SU-DHL-6 (cell line): ENCODE measurements at regions not wholly inside any gene's neighbourhood (a gene's known extent, or its start where the extent isn't known, plus 50 kb on each side); places are given as distances from the start of the nearest gene placed in this dataset.

Experiments
- CTCF ChIP-seq: fragments of 200-600 bp; sonication (generic); IDR thresholded peaks from one replicate; pipeline ENCODE4 v1.5.1; 2017; ENCODE audit warnings: antibody characterized with exemption, mild to moderate bottlenecking, low read length, moderate library complexity; ENCODE audit not compliant: insufficient read depth, poor library complexity, severe bottlenecking
- EZH2phosphoT487 ChIP-seq: fragments of 200-600 bp; sonication (generic), shearing (Covaris generic); conservative IDR thresholded peaks from 2 replicates; pipeline ENCODE4 v1.6.1; 2018; ENCODE audit warnings: mild to moderate bottlenecking, antibody characterized with exemption, low read length, moderate library complexity, mixed read lengths

- no peak for TF ChIP-seq CTCF
- TF ChIP-seq EZH2phosphoT487, result no peak
Observed at GRCh38 chr10:52442576-52442975, 128.5 kb downstream of the DKK1 start.
